Natural killer cell (primary cell): ENCODE measurements at regions not wholly inside any gene's neighbourhood (a gene's known extent, or its start where the extent isn't known, plus 50 kb on each side); places are given as distances from the start of the nearest gene placed in this dataset.

Experiments used
- ATAC-seq, 3 donors: fragments of 150-1000 bp in 2 of 3; fragments of 200-7000 bp in 1 of 3; cut with Tn5 transposase; 1 replicate in 1 of 3; 2 replicates in 2 of 3; pipeline ENCODE4 v1.10.0; 2021; ENCODE audit warnings: mild to moderate bottlenecking in 2 of 3, moderate library complexity in 2 of 3
- DNase-seq, 2 donors: peaks; one replicate each; pipeline versions ENCODE4 v3.0.0 to v3.0.0-alpha.2; 2013 to 2021; ENCODE audit warnings: mixed read lengths in 1 of 2
- H3K27ac ChIP-seq: one replicate; pipeline ENCODE4 v1.5.1; 2013; ENCODE audit warnings: mild to moderate bottlenecking, low read length
- H3K27me3 ChIP-seq: one replicate; pipeline ENCODE4 v1.6.1; 2013; ENCODE audit warnings: low read length; ENCODE audit not compliant: control insufficient read depth, insufficient read depth
- H3K36me3 ChIP-seq: one replicate; pipeline ENCODE4 v1.6.1; 2013; ENCODE audit warnings: low read length; ENCODE audit not compliant: control insufficient read depth, insufficient read depth
- H3K4me1 ChIP-seq: one replicate; pipeline ENCODE4 v1.6.1; 2013; ENCODE audit warnings: low read length; ENCODE audit not compliant: control insufficient read depth, insufficient read depth
- H3K4me3 ChIP-seq: one replicate; pipeline ENCODE4 v1.5.1; 2013; ENCODE audit warnings: low read length
- H3K9me3 ChIP-seq: one replicate; pipeline ENCODE4 v1.6.1; 2013; ENCODE audit warnings: low read length; ENCODE audit not compliant: control insufficient read depth, insufficient read depth
- H3K27ac Mint-ChIP-seq, 2 donors: one replicate each; pipeline ENCODE4 v1.8.0; 2022; ENCODE audit warnings: mild to moderate bottlenecking in 2 of 2, mixed read lengths in 2 of 2, moderate library complexity in 1 of 2
- H3K27me3 Mint-ChIP-seq, 2 donors: one replicate each; pipeline ENCODE4 v1.8.0; 2022; ENCODE audit warnings: low read depth in 2 of 2, mixed read lengths in 2 of 2
- H3K36me3 Mint-ChIP-seq: one replicate; pipeline ENCODE4 v1.8.0; 2022; ENCODE audit warnings: mixed read lengths
- H3K4me1 Mint-ChIP-seq, 2 donors: one replicate each; pipeline ENCODE4 v1.8.0; 2022; ENCODE audit warnings: mixed read lengths in 2 of 2
- H3K4me3 Mint-ChIP-seq: one replicate; pipeline ENCODE4 v1.8.0; 2022; ENCODE audit warnings: mild to moderate bottlenecking, moderate library complexity, mixed read lengths
- H3K9me3 Mint-ChIP-seq, 2 donors: one replicate each; pipeline ENCODE4 v1.8.0; 2022; ENCODE audit warnings: mixed read lengths in 2 of 2
- WGBS: methylation state at CpG from one replicate; pipeline ENCODE4 v1.1.7; 2013; ENCODE audit warnings: missing lambda C conversion rate; ENCODE audit not compliant: insufficient coverage; 5-methylcytosine and 5-hydroxymethylcytosine counted together
- intact Hi-C: fragments of 100-400 bp; cut with micrococcal nuclease; formaldehyde crosslinking; loops from one replicate; pipeline ENCODE4 v1.14.2; 2022
- TF ChIP-seq, protein P1 (sequence below): fragments of 200-600 bp; IDR thresholded peaks from one replicate; pipeline ENCODE4 v1.8.0; 2022; ENCODE audit warnings: antibody characterized with exemption

- H3K4me1 ChIP-seq: no peaks in the 10 kb centered on the region
- no peaks in the 10 kb centered on the region for H3K36me3 ChIP-seq
- Mint-ChIP-seq H3K4me1 (no peaks in the 10 kb centered on the region), H3K36me3 (no peaks in the 10 kb centered on the region), H3K9me3 (no peaks in the 10 kb centered on the region), H3K27ac (no peak overlapping the region), H3K4me3 (no peak overlapping the region), H3K27me3 (peaks cover 8 to 25% of the 10 kb centered on the region in 2 donors)
- no peaks in the 10 kb centered on the region for H3K9me3 ChIP-seq
- ATAC-seq (no peak), DNase-seq (no peak)
- no peaks in the 10 kb centered on the region for H3K27me3 ChIP-seq
- no peak overlapping the region for H3K27ac ChIP-seq
- WGBS: 74% methylated on average over 1 of the region's 3 CpGs
- intact Hi-C loops: no loop called here
- TF ChIP-seq, protein P1, sequence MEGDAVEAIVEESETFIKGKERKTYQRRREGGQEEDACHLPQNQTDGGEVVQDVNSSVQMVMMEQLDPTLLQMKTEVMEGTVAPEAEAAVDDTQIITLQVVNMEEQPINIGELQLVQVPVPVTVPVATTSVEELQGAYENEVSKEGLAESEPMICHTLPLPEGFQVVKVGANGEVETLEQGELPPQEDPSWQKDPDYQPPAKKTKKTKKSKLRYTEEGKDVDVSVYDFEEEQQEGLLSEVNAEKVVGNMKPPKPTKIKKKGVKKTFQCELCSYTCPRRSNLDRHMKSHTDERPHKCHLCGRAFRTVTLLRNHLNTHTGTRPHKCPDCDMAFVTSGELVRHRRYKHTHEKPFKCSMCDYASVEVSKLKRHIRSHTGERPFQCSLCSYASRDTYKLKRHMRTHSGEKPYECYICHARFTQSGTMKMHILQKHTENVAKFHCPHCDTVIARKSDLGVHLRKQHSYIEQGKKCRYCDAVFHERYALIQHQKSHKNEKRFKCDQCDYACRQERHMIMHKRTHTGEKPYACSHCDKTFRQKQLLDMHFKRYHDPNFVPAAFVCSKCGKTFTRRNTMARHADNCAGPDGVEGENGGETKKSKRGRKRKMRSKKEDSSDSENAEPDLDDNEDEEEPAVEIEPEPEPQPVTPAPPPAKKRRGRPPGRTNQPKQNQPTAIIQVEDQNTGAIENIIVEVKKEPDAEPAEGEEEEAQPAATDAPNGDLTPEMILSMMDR: no peak
- no peak overlapping the region for H3K4me3 ChIP-seq
These were observed 232.0 kb upstream of the NRP1 start for GRCh38 chr10:33566426-33566825.

- WGBS: 66% methylated on average over 2 of the region's 6 CpGs
- Histone ChIP-seq H3K4me3 (no peak overlapping the region), H3K4me1 (no peaks in the 10 kb centered on the region), H3K27ac (no peak overlapping the region), H3K36me3 (no peaks in the 10 kb centered on the region), H3K27me3 (no peaks in the 10 kb centered on the region), H3K9me3 (no peaks in the 10 kb centered on the region)
- H3K9me3 Mint-ChIP-seq: no peaks in the 10 kb centered on the region
- peaks cover 8 to 25% of the 10 kb centered on the region in 2 donors for H3K27me3 Mint-ChIP-seq
- no peaks in the 10 kb centered on the region for H3K36me3 Mint-ChIP-seq
- intact Hi-C loops: no loop called here
- no peaks in the 10 kb centered on the region for H3K4me1 Mint-ChIP-seq
- no peak overlapping the region for H3K4me3 Mint-ChIP-seq
- ATAC-seq (no peak), DNase-seq (no peak)
- TF ChIP-seq, protein P1: no peak
- H3K27ac Mint-ChIP-seq: no peak overlapping the region
These were observed 231.5 kb upstream of the NRP1 start for GRCh38 chr10:33566001-33566400.

DNA sequence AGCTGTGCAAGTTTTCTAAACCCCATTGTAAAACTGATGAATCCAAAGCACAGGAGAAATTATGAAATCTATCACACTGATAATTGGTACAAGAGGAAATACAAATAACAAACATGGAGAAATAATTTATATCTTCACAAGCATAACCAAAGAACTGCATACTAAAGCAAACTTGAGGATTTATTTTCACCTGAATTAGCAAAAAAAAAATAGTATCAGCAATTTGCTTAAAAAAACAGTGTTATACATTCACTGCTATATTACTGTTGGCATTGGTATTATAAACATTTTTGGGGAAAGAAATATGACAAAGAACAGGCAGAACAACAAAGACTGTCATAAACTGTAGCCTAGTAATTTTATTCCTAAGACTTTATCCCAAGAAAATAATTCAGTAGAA, 230.8 kb upstream of the NRP1 start:
- H3K27me3 Mint-ChIP-seq: peaks cover 8 to 26% of the 10 kb centered on the region in 2 donors
- DNase-seq (no peak), ATAC-seq (no peak)

GRCh38 chr10:33559105-33559504, 224.6 kb upstream of the NRP1 start:
- Mint-ChIP-seq H3K27me3 (peaks cover 10 to 36% of the 10 kb centered on the region in 2 donors), H3K4me3 (no peak overlapping the region), H3K27ac (no peak overlapping the region), H3K9me3 (no peaks in the 10 kb centered on the region), H3K4me1 (no peaks in the 10 kb centered on the region), H3K36me3 (no peaks in the 10 kb centered on the region)
- no peak for DNase-seq
- intact Hi-C loops: no loop called here
- no peaks in the 10 kb centered on the region for H3K36me3 ChIP-seq
- H3K4me1 ChIP-seq: no peaks in the 10 kb centered on the region
- H3K9me3 ChIP-seq: no peaks in the 10 kb centered on the region
- no peak overlapping the region for H3K27ac ChIP-seq
- peaks cover 2% of the 10 kb centered on the region for H3K27me3 ChIP-seq
- H3K4me3 ChIP-seq: no peak overlapping the region
- ATAC-seq: no peak
- 80% methylated on average over 4 of the region's 4 CpGs for WGBS
- TF ChIP-seq, protein P1: no peak

More for the DNA sequence above, 230.8 kb upstream of the NRP1 start:
- Histone ChIP-seq H3K4me1 (no peaks in the 10 kb centered on the region), H3K27ac (no peak overlapping the region), H3K4me3 (no peak overlapping the region), H3K9me3 (no peaks in the 10 kb centered on the region), H3K36me3 (no peaks in the 10 kb centered on the region), H3K27me3 (no peaks in the 10 kb centered on the region)
- intact Hi-C loops: no loop called here
- Mint-ChIP-seq H3K4me3 (no peak overlapping the region), H3K27ac (no peak overlapping the region), H3K9me3 (no peaks in the 10 kb centered on the region), H3K4me1 (no peaks in the 10 kb centered on the region), H3K36me3 (no peaks in the 10 kb centered on the region)
- TF ChIP-seq, protein P1: no peak
